KOPT-K1 (cell line): ENCODE measurements at regions not wholly inside any gene's neighbourhood (a gene's known extent, or its start where the extent isn't known, plus 50 kb on each side); places are given as distances from the start of the nearest gene placed in this dataset.

Experiments used
- H3K27ac ChIP-seq: fragments of 200-600 bp; sonication (generic); 2 replicates; pipeline ENCODE4 v1.5.1; 2016; ENCODE audit warnings: antibody characterized with exemption, mild to moderate bottlenecking, low read depth, low read length; ENCODE audit not compliant: poor library complexity, severe bottlenecking
- H3K36me3 ChIP-seq: fragments of 200-600 bp; sonication (generic); 2 replicates; pipeline ENCODE4 v1.5.1; 2017; ENCODE audit warnings: antibody characterized with exemption, mild to moderate bottlenecking, low read length, moderate library complexity; ENCODE audit not compliant: insufficient read depth
- H3K9me3 ChIP-seq: fragments of 200-600 bp; sonication (generic); 2 replicates; pipeline ENCODE4 v1.5.1; 2017; ENCODE audit warnings: antibody characterized with exemption, low read length, mild to moderate bottlenecking; ENCODE audit not compliant: insufficient read depth, poor library complexity, severe bottlenecking

GRCh38 chr1:234539666-234540403 lies 60.9 kb upstream of the TARBP1 start:
- H3K9me3 ChIP-seq: no peaks in the 10 kb centered on the region
- no peaks in the 10 kb centered on the region for H3K36me3 ChIP-seq
- H3K27ac ChIP-seq: no peak overlapping the region

GRCh38 chr1:234538930-234539649 lies 60.1 kb upstream of the TARBP1 start:
- Histone ChIP-seq H3K27ac (no peak overlapping the region), H3K36me3 (no peaks in the 10 kb centered on the region), H3K9me3 (no peaks in the 10 kb centered on the region)

DNA sequence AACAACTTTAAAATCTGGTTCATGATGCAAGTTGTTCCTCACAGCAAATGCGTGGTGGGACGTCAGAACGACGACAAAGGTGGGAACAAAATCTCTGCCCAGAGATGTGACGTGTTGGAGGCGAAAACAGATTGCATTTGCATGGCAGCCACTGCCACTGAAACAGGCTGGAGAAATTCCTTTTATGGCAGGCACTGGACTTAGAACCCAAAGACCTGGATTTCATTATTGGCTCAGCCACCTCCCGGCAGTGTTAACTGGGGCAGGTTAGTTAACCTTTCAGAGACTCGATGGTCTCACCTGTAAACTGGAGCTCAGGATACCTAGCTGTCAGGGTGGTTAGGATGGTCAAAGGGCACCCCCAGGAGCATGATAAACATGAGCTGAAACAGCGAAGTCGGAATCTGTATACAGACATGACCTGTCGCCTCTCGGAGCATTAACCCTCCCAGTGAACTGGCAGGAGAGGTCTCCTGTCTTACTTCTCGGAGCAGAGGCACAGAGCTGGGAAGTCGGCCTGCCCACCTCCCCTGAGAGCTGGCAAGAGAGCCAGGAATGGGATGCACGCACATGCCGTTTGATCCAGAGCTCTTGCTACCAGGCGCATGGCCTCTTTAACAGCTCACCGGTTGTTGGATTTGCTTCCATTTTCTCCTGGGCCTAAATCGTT lies 59.2 kb upstream of the TARBP1 start:
- no peaks in the 10 kb centered on the region for H3K9me3 ChIP-seq
- no peak overlapping the region for H3K27ac ChIP-seq
- no peaks in the 10 kb centered on the region for H3K36me3 ChIP-seq

DNA sequence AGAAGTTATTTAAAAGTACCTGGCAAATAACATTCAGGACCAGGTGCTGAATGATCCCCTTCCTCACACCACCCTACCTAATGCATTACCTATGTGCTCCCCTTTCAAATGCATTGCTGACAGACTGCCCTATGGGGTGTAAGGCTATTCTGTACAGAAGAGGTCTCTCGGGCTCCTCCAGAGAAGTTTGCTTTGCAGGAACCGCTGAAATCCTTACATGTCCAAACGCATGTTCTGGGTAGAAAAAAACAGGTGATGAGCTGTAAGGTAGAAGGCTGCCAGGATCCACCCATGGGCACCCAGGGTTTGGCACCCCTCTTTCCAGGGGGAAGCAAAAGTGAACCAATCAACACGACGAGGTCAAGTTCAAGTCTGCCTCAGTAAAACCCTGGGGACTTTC lies 58.3 kb upstream of the TARBP1 start:
- no peak overlapping the region for H3K27ac ChIP-seq
- H3K36me3 ChIP-seq: no peaks in the 10 kb centered on the region
- H3K9me3 ChIP-seq: no peaks in the 10 kb centered on the region

DNA sequence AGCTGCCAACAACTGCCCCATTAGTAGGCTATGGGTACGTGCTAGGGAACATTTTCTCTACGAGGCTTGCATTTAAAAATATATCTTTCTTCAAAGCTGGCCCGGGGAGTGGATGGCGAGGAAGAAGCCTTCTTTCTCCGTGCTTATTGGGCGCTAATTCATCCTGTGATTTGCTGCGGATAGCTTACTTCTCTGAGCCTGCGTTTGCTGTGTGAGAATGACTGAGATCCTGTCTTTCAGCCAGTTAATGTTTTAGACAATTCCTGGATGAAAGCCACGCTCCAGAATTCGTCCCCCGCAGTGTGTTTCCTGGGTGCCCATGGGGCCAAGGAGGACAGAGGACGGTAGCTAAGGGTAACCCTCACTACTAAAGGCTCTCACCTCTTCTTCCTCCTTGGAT lies 57.8 kb upstream of the TARBP1 start:
- no peak overlapping the region for H3K27ac ChIP-seq
- H3K9me3 ChIP-seq: no peaks in the 10 kb centered on the region
- H3K36me3 ChIP-seq: no peaks in the 10 kb centered on the region

- no peak overlapping the region for H3K27ac ChIP-seq
- no peaks in the 10 kb centered on the region for H3K36me3 ChIP-seq
- H3K9me3 ChIP-seq: no peaks in the 10 kb centered on the region
Observed at GRCh38 chr1:234535763-234536515, 57.0 kb upstream of the TARBP1 start.

DNA sequence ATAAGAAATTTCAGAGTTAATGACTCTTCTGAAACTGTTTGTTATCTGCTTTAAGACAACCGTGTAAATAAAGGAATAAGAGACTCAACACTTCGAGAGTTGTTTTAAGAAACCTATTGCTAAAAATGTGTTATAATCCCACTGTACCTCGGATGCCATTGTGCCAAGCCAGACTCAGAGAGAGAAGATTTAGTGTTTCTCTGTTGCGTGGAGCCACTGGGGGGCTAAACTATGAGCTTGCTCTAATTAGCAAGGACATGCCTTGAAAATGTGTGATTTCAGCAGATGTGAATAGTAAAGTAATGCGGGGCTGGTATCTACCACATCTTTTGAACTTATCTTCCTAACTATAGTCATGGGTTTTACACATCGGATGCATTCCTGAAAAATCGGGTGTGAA lies 56.2 kb upstream of the TARBP1 start:
- Histone ChIP-seq H3K27ac (no peak overlapping the region), H3K36me3 (no peaks in the 10 kb centered on the region), H3K9me3 (no peaks in the 10 kb centered on the region)

DNA sequence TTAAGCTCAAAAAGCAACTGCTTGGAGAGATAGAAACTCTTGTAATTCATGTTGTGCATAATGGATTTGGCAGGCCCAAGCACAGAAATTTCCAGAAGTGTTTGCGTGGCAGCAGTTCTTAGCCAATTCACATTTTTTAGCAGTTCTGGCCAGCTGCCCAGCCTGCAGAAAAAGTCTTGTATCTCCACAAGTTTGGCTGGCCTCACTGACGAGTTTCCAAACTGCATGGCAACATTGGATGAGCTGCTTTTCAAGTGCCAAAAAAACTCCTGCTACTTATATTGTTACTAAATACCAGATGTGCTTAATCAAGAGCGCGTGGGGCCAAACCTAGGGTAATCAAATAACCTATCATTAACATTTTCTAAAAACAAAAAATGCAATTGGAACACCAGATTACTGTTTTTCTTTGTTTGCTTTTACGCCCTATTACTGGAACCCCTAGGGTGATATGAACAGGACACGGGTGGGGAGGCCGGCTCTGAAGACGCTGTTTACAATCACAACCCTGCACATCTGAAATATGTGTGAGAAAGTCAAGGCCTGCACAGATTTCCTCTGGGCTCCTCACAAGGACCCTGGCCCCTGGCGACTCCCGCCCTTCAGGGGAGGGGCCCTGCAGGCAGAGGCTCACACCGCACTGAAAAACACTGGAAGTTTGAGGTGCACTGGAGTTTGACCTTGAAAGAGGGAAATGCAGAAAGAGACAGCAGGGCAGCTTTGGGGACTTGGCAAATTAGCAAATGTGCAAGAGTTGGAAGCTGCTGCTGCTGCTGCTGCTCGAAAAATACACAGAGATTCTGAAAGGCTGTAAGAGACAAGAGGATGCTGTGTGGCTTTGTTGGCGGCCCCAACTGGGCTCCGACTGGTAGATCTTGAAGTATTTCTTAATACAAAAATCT lies 55.2 kb upstream of the TARBP1 start:
- no peak overlapping the region for H3K27ac ChIP-seq
- no peaks in the 10 kb centered on the region for H3K36me3 ChIP-seq
- H3K9me3 ChIP-seq: no peaks in the 10 kb centered on the region

- Histone ChIP-seq H3K27ac (no peak overlapping the region), H3K9me3 (no peaks in the 10 kb centered on the region), H3K36me3 (no peaks in the 10 kb centered on the region)
Observed at GRCh38 chr1:234533034-234533891, 54.3 kb upstream of the TARBP1 start.

- no peaks in the 10 kb centered on the region for H3K36me3 ChIP-seq
- no peaks in the 10 kb centered on the region for H3K9me3 ChIP-seq
- H3K27ac ChIP-seq: no peak overlapping the region
Observed at GRCh38 chr1:234532503-234532922, 53.5 kb upstream of the TARBP1 start.

- H3K36me3 ChIP-seq: no peaks in the 10 kb centered on the region
- no peak overlapping the region for H3K27ac ChIP-seq
- H3K9me3 ChIP-seq: no peaks in the 10 kb centered on the region
Observed at GRCh38 chr1:234531151-234531635, 52.2 kb upstream of the TARBP1 start.

DNA sequence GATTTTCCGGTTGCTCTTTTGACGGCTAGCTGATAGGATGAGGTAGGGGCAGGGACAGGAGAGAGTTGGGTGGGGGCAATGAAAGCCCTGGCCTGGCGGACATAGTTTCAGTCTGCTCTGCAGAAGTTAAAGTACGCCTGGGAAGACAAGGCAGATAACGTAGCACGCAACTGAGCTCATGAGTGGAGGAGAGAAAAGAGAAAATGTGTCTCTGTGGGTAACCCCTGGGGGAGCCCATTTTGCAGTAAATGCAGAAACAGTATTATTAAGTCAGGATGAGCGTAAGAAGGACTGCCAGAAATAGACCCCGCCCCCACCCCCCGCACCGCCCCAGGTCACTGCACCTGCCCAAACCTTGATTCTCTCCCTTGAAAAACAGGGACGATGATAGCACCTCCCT lies 51.7 kb upstream of the TARBP1 start:
- H3K27ac ChIP-seq: no peak overlapping the region
- H3K36me3 ChIP-seq: no peaks in the 10 kb centered on the region
- no peaks in the 10 kb centered on the region for H3K9me3 ChIP-seq

DNA sequence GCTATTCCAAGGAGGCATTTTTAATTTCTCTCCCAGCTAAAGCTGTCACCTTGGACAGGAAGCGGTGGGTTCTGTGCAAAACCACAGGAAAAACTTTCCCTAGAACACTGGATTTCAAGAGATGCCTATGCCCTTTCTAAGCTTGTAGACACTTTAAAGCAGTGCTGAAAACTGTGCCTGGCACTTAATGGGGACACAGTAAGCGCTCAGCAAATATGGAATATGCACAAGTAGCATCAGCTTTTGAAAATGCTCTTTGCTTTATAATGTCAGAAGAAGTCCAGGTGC lies 50.9 kb upstream of the TARBP1 start:
- H3K27ac ChIP-seq: no peak overlapping the region
- no peaks in the 10 kb centered on the region for H3K9me3 ChIP-seq
- no peaks in the 10 kb centered on the region for H3K36me3 ChIP-seq
